ENCODE measurements at regions not wholly inside any gene's neighbourhood (a gene's known extent, or its start where the extent isn't known, plus 50 kb on each side); places are given as distances from the start of the nearest gene placed in this dataset.

DNA sequence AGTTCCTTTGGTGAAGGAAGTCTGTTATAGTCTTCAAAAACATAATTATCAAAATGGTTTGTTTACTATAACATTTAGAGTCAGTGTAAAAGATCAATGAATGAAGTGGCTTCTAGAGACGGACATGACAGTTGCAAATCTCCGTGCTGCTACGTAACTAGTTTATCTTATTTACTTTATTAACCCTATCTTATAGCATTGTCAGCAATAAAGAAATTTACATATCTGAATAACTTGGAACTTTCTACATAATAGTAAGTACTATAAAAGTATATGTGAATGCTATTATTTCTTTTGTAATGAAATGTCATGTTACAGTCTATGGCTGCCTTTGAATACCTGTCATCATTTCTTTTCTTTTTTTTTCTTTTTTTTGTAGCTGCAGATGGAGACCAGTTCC, 246.8 kb downstream of the PTH2R start:
- DNase-seq (ENCODE audit: low spot score): no peak
- H3K27ac ChIP-seq: no peak overlapping the region
- H3K4me3 ChIP-seq: no peak overlapping the region
- no peak for TF ChIP-seq CTCF (IDR thresholded peaks at IDR 0.05)

DNA sequence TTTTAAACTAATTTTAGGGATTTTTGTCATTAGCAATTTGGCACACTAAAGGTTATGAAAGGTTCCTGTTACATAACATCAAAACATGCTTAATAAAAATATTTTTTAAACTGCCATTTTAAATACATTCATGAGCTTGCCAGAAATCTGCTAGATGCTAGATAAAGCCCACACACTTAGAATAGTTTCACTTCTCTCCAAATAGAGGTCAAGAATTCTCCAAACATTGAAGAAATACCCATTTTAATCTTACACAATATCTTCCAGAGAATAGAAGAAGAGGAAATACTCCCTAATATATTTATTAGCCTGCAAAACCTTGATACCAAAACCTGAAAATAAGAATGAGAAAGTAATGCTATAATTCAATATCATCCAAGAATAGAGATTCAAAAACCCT, 247.5 kb downstream of the PTH2R start:
- no peak for TF ChIP-seq CTCF (IDR thresholded peaks at IDR 0.05)
- no peak overlapping the region for H3K27ac ChIP-seq
- DNase-seq (ENCODE audit: low spot score): no peak
- no peak overlapping the region for H3K4me3 ChIP-seq

DNA sequence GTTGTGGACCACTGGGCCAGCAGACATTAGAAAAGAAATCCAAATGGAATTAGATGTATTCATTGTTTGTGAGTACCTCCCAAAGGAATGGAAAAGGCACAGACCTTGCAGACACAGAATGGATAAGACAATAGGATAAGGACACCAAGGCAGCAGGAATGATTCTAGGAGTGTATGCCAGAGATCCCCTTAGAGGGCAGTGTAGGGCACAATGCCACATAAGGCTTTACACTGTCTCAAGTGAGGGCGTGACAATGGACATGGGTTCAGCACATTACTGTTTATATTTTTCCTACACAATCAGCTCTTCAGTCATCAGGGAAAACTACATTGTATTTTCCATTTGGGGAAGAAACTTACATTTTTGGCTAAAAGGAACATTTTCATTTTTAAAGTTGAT, 250.9 kb downstream of the PTH2R start:
- H3K4me3 ChIP-seq: no peak overlapping the region
- DNase-seq (ENCODE audit: low spot score): no peak

GRCh38 chr2:208669394-208669793, 262.8 kb downstream of the PTH2R start:
- Histone ChIP-seq H3K4me3 (no peak overlapping the region), H3K27ac (no peak overlapping the region)
- DNase-seq (ENCODE audit: low spot score): no peak
- no peak for TF ChIP-seq CTCF (IDR thresholded peaks at IDR 0.05)

More for the DNA sequence above, 250.9 kb downstream of the PTH2R start:
- TF ChIP-seq CTCF (IDR thresholded peaks at IDR 0.05): no peak
- H3K27ac ChIP-seq: no peak overlapping the region

DNA sequence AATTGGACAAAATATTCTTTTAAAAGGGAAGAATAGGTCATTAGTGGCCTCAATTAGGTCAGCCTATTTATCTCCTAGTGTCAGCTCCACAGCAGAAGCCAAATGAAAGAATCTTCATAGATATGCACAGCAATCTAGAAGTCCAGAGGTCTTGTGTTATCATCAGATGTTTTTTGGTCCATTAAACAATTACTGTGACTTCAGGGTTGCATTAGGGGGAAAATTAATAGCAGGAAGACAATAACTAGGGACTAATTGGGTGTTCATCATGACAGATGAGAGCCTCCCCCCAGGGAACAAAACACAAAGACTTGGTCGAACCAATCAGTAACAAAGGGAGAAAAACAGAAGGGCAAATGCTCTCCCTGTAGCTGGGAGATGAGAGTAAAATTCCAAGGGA, 264.7 kb downstream of the PTH2R start:
- no peak for DNase-seq (ENCODE audit: low spot score)
- no peak overlapping the region for H3K4me3 ChIP-seq
- no peak overlapping the region for H3K27ac ChIP-seq
- no peak for TF ChIP-seq CTCF (IDR thresholded peaks at IDR 0.05)

GRCh38 chr2:208671886-208672680, 265.5 kb downstream of the PTH2R start:
- H3K4me3 ChIP-seq: no peak overlapping the region
- DNase-seq (ENCODE audit: low spot score): no peak
- TF ChIP-seq CTCF (IDR thresholded peaks at IDR 0.05): no peak
- no peak overlapping the region for H3K27ac ChIP-seq

DNA sequence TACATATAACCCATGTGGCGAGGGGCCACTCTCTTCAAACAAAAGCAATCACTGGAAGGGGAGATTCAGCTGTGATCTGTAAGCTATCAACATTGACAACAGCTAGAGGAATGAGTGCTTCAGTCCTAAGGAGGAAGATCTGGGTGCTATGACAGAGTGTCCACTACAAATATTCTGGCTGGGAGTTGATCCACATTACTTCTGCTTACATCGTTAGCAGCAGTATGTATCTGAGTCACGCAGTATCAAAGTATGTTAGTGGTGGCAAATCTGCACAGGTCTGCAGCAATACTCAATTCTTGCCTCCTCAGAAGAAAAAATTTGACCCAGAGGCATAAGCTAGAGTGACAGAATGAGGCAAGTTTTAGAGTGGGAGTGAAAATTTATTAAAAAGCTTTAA, 267.0 kb downstream of the PTH2R start:
- Histone ChIP-seq H3K4me3 (no peak overlapping the region), H3K27ac (no peak overlapping the region)
- no peak for TF ChIP-seq CTCF (IDR thresholded peaks at IDR 0.05)
- no peak for DNase-seq (ENCODE audit: low spot score)
